ENCODE measurements at regions not wholly inside any gene's neighbourhood (a gene's known extent, or its start where the extent isn't known, plus 50 kb on each side); places are given as distances from the start of the nearest gene placed in this dataset.

GRCh38 chr10:52558090-52558489 is 214.5 kb downstream of the MBL2 start:
- Histone ChIP-seq H3K4me2 (ENCODE audit: low read depth, low read length) (no peak overlapping the region), H3K9me3 (ENCODE audit: control insufficient read depth, insufficient read depth, low read length) (no peaks in the 10 kb centered on the region), H3K14ac (replicated peaks; ENCODE audit: low read depth, low read length) (no peak overlapping the region), H3K23ac (ENCODE audit: low read depth, low read length) (no peak overlapping the region), H2BK20ac (ENCODE audit: low read depth, low read length) (no peak overlapping the region), H2AK9ac (replicated peaks; ENCODE audit: low read depth, low read length, poor library complexity) (no peak overlapping the region), H3K36me3 (ENCODE audit: control insufficient read depth, insufficient read depth, low read length) (no peaks in the 10 kb centered on the region), H2BK15ac (ENCODE audit: low read depth, low read length) (no peak overlapping the region), H2AK5ac (ENCODE audit: low read depth, low read length) (no peak overlapping the region), H4K5ac (ENCODE audit: low read depth, low read length) (no peak overlapping the region), H2BK120ac (ENCODE audit: low read depth, low read length) (no peak overlapping the region), H2AFZ (replicated peaks; ENCODE audit: low read length, poor library complexity) (no peak overlapping the region), H4K8ac (ENCODE audit: low read depth in 2 of 2, low read length in 2 of 2) (no peak overlapping the region), H3K4me3 (ENCODE audit: insufficient read depth, low read depth, low read length) (no peak overlapping the region), H3K9ac (ENCODE audit: low read depth, low read length) (no peak overlapping the region), H3K79me1 (ENCODE audit: low read depth in 1 of 2, low read length in 2 of 2) (no peaks in the 10 kb centered on the region), H3K4me1 (ENCODE audit: control insufficient read depth, insufficient read depth, low read length) (no peaks in the 10 kb centered on the region), H3K9me1 (ENCODE audit: insufficient read depth, low read length) (no peaks in the 10 kb centered on the region; the same call in 1 of the 2 replicates), H2BK5ac (ENCODE audit: low read depth, low read length, poor library complexity, severe bottlenecking) (no peak overlapping the region), H4K91ac (ENCODE audit: insufficient read depth, low read depth, low read length) (no peak overlapping the region), H3K56ac (ENCODE audit: extremely low read depth, insufficient read depth, low read length) (no peak overlapping the region), H3K18ac (ENCODE audit: low read depth, low read length) (no peak overlapping the region), H3K27me3 (ENCODE audit: control insufficient read depth, insufficient read depth, low read length) (no peaks in the 10 kb centered on the region), H4K20me1 (ENCODE audit: insufficient read depth, low read length) (no peaks in the 10 kb centered on the region), H3K4ac (ENCODE audit: low read depth, low read length) (no peak overlapping the region), H3K27ac (ENCODE audit: insufficient read depth, low read length) (no peak overlapping the region)
- ATAC-seq (ENCODE audit: low read depth) (no peak), DNase-seq (no peak)
- intact Hi-C loops (cut with micrococcal nuclease) (no loop called here), in situ Hi-C loops (cut with MboI; ENCODE audit: low sequenced_read_pairs) (no loop called here), dilution Hi-C loops (cut with HindIII; ENCODE audit: low sequenced_read_pairs, unreplicated experiment) (no loop called here)
- ChIA-PET POLR2A (ENCODE audit: unreplicated experiment) (no interaction called here), CTCF (no interaction called here)
- WGBS, 2 experiments (ENCODE audit: extremely low coverage in 2 of 2, insufficient read length in 1 of 2), result no CpG with 5 or more reads among the region's 1 CpG
- no TSS peak for BruUV-seq (replicated peaks)
- TF ChIP-seq POLR2A (IDR thresholded peaks at IDR 0.05; ENCODE audit: low read depth, low read length), result no peak
- no peak for TF ChIP-seq FOS (IDR thresholded peaks at IDR 0.05; ENCODE audit: low read depth, low read length)
- no peak for TF ChIP-seq CHD1 (IDR thresholded peaks at IDR 0.05; ENCODE audit: low read depth, low read length)
- TF ChIP-seq MXI1 (IDR thresholded peaks at IDR 0.05; ENCODE audit: borderline replicate concordance, low read depth, low read length), result no peak
- no peak for TF ChIP-seq CTCF (conservative IDR thresholded peaks at IDR 0.05; ENCODE audit: low read depth, low read length)
- no peak for TF ChIP-seq CEBPB (IDR thresholded peaks at IDR 0.05; ENCODE audit: low read depth, low read length)
- TF ChIP-seq RFX5 (IDR thresholded peaks at IDR 0.05; ENCODE audit: low read depth, low read length), result no peak
- TF ChIP-seq USF2 (IDR thresholded peaks at IDR 0.05; ENCODE audit: low read depth, low read length), result no peak
- no peak for TF ChIP-seq RCOR1 (IDR thresholded peaks at IDR 0.05; ENCODE audit: insufficient replicate concordance, low read length)
- TF ChIP-seq, protein P1, sequence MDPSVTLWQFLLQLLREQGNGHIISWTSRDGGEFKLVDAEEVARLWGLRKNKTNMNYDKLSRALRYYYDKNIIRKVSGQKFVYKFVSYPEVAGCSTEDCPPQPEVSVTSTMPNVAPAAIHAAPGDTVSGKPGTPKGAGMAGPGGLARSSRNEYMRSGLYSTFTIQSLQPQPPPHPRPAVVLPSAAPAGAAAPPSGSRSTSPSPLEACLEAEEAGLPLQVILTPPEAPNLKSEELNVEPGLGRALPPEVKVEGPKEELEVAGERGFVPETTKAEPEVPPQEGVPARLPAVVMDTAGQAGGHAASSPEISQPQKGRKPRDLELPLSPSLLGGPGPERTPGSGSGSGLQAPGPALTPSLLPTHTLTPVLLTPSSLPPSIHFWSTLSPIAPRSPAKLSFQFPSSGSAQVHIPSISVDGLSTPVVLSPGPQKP (IDR thresholded peaks at IDR 0.05; ENCODE audit: borderline replicate concordance, low read depth, low read length), result no peak
- no peak for TF ChIP-seq SMC3 (IDR thresholded peaks at IDR 0.05; ENCODE audit: low read depth, low read length)
- no peak for TF ChIP-seq NFE2L2 (IDR thresholded peaks at IDR 0.05; ENCODE audit: low read depth, low read length)
- no peak for TF ChIP-seq MAFK (IDR thresholded peaks at IDR 0.05; ENCODE audit: low read depth, low read length)
- TF ChIP-seq MAZ (IDR thresholded peaks at IDR 0.05; ENCODE audit: borderline replicate concordance, low read depth, low read length), result no peak
- TF ChIP-seq RAD21 (IDR thresholded peaks at IDR 0.05; ENCODE audit: low read length), result no peak
- TF ChIP-seq BHLHE40 (IDR thresholded peaks at IDR 0.05; ENCODE audit: low read depth, low read length), result no peak

Measured in IMR-90 (cell line).